GM12873 (cell line): ENCODE measurements at regions not wholly inside any gene's neighbourhood (a gene's known extent, or its start where the extent isn't known, plus 50 kb on each side); places are given as distances from the start of the nearest gene placed in this dataset.

Experiments
- CTCF ChIP-seq: IDR thresholded peaks from 2 replicates; pipeline ENCODE4 v1.5.1; 2012; ENCODE audit warnings: low read depth, mild to moderate bottlenecking, moderate library complexity, low read length, control low read depth; ENCODE audit not compliant: insufficient read depth; ENCODE audit errors: missing control alignments

GRCh38 chr13:106274551-106275203 lies 260.8 kb downstream of the EFNB2 start:
- no peak for TF ChIP-seq CTCF

DNA sequence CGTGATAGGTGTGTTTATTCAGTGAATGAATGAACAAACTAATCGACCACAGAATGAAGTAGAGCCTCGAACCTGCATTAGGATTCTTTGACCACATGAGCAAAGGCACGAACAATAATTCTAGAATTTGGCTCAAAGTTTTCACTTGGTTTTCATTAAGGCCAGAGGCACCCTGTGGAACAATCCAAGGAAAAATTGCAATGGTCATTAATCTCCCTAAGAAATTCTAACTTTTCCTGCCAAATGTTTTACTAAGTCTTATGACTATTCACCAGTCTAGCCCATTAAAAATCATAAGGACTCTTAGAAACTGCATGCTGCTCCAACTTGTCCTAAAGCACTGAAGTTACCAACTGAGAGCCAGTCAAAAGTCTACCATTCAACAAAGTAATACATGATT lies 271.7 kb downstream of the EFNB2 start:
- no peak for TF ChIP-seq CTCF

GRCh38 chr13:106262886-106263285 lies 272.6 kb downstream of the EFNB2 start:
- no peak for TF ChIP-seq CTCF

DNA sequence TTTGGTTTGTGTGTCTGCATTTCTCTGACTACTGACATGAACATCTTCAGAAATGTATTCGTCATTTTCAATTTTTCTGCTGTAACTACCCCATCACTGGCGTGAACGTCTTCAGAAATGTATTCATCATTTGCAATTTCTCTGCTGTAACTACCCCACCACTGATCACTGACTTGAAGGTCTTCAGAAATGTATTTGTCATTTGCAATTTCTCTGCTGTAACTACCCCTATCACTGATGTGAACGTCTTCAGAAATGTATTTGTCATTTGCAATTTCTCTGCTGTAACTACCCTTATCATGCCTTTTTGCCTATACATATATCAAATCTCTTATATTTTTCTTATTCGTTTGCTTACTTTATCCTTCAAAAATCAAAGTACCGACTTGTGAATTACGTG lies 274.0 kb downstream of the EFNB2 start:
- TF ChIP-seq CTCF, result no peak

- no peak for TF ChIP-seq CTCF
Measured at GRCh38 chr13:106260352-106260751, 275.1 kb downstream of the EFNB2 start.

DNA sequence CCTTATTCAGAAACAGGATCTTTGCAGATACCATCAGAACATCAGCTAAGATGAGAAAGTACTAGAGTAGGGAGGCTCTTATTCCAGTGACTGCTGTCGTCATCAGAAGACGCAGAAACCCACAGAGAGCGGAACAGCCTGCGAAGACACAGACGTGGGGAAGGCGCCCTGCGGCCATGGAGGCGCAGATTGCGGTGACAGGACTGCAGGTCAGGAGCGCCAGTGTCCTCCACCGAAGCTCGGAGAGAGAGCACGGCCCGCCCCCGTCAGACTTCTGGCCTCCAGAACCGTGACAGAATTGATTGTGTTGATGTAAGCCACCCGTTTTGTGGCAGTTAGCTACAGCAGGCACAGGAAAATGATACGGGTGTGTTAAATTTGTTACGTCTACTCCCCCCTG lies 275.5 kb downstream of the EFNB2 start:
- TF ChIP-seq CTCF, result no peak

GRCh38 chr13:106246666-106247188 lies 288.7 kb downstream of the EFNB2 start:
- no peak for TF ChIP-seq CTCF
